Testis (tissue), 2 donors: ENCODE measurements at regions not wholly inside any gene's neighbourhood (a gene's known extent, or its start where the extent isn't known, plus 50 kb on each side); places are given as distances from the start of the nearest gene placed in this dataset.

Experiments
- DNase-seq: peaks from one replicate; pipeline ENCODE4 v3.0.0-alpha.2; 2019
- H3K27ac ChIP-seq, 2 donors: fragments of 200-600 bp; sonication (generic); one replicate each; pipeline ENCODE4 v1.5.1; 2019
- H3K27me3 ChIP-seq: fragments of 200-600 bp; sonication (generic); one replicate; pipeline ENCODE4 v1.5.1; 2019
- H3K36me3 ChIP-seq: fragments of 200-600 bp; sonication (generic); one replicate; pipeline ENCODE4 v1.5.1; 2017; ENCODE audit warnings: low read depth; ENCODE audit errors: missing control alignments
- H3K4me1 ChIP-seq: fragments of 200-600 bp; sonication (generic); one replicate; pipeline ENCODE4 v1.5.1; 2019
- H3K4me3 ChIP-seq, 2 donors: fragments of 200-600 bp; sonication (generic); one replicate each; pipeline ENCODE4 v1.5.1; 2017 to 2019
- H3K9me3 ChIP-seq: fragments of 200-600 bp; sonication (generic); one replicate; pipeline ENCODE4 v1.5.1; 2017
- POLR2A ChIP-seq: fragments of 450-650 bp; IDR thresholded peaks from one replicate; pipeline ENCODE4 v1.6.1; 2017; ENCODE audit warnings: antibody characterized with exemption, mild to moderate bottlenecking, moderate library complexity
- WGBS, 2 donors: methylation state at CpG; one replicate each; pipeline ENCODE4 v1.1.5; 2018; 5-methylcytosine and 5-hydroxymethylcytosine counted together
- intact Hi-C: fragments of 100-400 bp; cut with DNase I; formaldehyde crosslinking; loops from one replicate; pipeline ENCODE4 v1.15.1; 2023; ENCODE audit warnings: low total_unique reads
- TF ChIP-seq, protein P1 (sequence below), 3 experiments: fragments of 450-650 bp in 2 of 3; fragments of 200-600 bp in 1 of 3; sonication (generic) in 1 of 3; IDR thresholded peaks; one replicate each; pipeline ENCODE4 v1.5.1; 2016 to 2019; ENCODE audit warnings: antibody characterized with exemption in 3 of 3, mild to moderate bottlenecking in 2 of 3, moderate library complexity in 1 of 3

DNA sequence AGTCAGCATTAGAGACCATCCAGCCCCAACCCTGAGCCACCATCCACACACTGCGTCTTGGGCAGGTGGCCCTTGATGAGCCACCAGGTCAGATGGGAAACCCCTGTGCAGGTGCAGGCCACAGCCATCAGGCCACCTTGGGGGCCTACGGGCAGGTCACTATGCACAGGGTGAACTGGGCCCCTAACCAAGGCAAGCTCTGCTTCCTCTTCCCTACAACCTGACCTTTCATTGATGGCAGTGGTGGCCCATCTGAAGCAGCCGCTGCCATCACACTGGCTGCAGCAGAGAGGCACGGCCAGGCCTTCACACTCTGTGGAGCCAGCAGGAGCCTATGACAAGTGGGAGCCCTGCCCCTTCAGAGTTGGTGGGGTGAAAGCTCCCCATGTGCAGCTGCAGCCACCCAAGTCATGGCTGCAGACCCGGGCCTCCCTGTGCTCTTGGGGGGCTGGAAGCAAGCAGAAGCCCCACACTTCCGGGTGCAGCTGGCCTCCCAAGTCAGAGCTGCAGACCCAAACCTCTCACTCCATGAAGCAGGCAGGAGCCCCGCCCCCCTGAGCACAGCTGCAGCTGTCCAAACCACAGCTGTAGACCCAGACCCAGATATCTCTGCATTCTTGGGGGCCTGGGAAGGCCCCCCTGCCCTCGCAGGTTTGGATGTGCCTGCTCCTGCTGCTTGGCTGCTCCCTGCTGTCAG lies 681.5 kb downstream of the MATN1 start:
- Histone ChIP-seq H3K36me3 (no peaks in the 10 kb centered on the region), H3K27ac (no peak overlapping the region), H3K4me3 (no peak overlapping the region), H3K9me3 (no peaks in the 10 kb centered on the region), H3K4me1 (no peaks in the 10 kb centered on the region), H3K27me3 (no peaks in the 10 kb centered on the region)
- intact Hi-C loops, result no loop called here
- 95 to 100% methylated on average over 3 to 8 of the region's 8 CpGs for WGBS, 2 donors
- no peak for DNase-seq
- TF ChIP-seq POLR2A, result no peak
- TF ChIP-seq, protein P1, sequence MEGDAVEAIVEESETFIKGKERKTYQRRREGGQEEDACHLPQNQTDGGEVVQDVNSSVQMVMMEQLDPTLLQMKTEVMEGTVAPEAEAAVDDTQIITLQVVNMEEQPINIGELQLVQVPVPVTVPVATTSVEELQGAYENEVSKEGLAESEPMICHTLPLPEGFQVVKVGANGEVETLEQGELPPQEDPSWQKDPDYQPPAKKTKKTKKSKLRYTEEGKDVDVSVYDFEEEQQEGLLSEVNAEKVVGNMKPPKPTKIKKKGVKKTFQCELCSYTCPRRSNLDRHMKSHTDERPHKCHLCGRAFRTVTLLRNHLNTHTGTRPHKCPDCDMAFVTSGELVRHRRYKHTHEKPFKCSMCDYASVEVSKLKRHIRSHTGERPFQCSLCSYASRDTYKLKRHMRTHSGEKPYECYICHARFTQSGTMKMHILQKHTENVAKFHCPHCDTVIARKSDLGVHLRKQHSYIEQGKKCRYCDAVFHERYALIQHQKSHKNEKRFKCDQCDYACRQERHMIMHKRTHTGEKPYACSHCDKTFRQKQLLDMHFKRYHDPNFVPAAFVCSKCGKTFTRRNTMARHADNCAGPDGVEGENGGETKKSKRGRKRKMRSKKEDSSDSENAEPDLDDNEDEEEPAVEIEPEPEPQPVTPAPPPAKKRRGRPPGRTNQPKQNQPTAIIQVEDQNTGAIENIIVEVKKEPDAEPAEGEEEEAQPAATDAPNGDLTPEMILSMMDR (IDR thresholded peaks at IDR 0.05), result no peak

DNA sequence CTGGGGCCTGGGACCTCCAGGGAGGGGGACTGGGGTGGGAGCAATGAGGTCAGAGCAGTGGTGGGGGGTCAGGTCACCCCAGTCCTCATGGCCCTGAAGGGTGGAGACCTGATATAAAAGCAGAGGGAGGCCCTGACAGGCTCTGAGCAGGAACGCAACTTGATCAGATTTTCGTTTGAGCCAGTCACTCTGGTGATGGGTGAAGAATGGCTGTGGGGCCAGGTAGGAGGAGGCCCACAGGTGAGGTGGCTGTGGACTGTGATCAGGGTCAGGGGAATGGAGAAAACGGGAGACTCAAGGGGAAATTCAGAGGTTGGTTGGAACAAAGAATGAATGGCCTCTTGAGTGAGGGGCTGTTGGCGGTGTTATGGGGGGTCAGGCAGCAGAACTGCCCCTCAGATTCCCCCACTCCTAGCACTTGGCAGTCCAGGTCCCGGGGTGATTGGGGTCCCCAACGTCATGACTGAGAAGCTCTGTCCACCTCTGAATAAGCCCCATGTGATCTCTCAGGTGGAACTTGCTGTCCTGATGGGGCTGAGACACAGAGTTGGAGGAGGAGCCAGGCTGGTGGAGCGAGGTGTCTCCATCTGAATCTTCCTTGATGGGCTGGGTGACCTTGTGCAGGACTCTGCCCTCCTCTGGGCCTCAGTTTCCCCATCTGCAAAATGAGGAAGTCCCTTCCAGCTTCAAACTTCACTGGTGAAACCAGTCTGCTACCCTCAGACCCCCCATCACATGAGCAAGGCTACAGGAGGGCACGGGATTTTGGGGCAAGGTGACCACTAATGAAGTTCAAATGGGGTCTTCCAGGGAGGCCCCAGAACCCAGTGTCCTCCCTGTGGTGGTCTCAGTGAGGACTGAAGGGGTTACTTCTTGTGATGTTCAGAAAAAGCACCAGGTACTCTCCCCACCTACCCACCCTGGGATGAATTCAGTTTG lies 683.0 kb downstream of the MATN1 start:
- no peak for TF ChIP-seq POLR2A
- TF ChIP-seq, protein P1 (IDR thresholded peaks at IDR 0.05), result no peak
- H3K36me3 ChIP-seq, result no peaks in the 10 kb centered on the region
- no peak for DNase-seq
- H3K27me3 ChIP-seq, result no peaks in the 10 kb centered on the region
- 83 to 89% methylated on average over 7 to 8 of the region's 8 CpGs for WGBS, 2 donors
- no peak overlapping the region for H3K27ac ChIP-seq
- H3K9me3 ChIP-seq, result no peaks in the 10 kb centered on the region
- no peak overlapping the region for H3K4me3 ChIP-seq
- intact Hi-C loops, result no loop called here
- no peaks in the 10 kb centered on the region for H3K4me1 ChIP-seq

DNA sequence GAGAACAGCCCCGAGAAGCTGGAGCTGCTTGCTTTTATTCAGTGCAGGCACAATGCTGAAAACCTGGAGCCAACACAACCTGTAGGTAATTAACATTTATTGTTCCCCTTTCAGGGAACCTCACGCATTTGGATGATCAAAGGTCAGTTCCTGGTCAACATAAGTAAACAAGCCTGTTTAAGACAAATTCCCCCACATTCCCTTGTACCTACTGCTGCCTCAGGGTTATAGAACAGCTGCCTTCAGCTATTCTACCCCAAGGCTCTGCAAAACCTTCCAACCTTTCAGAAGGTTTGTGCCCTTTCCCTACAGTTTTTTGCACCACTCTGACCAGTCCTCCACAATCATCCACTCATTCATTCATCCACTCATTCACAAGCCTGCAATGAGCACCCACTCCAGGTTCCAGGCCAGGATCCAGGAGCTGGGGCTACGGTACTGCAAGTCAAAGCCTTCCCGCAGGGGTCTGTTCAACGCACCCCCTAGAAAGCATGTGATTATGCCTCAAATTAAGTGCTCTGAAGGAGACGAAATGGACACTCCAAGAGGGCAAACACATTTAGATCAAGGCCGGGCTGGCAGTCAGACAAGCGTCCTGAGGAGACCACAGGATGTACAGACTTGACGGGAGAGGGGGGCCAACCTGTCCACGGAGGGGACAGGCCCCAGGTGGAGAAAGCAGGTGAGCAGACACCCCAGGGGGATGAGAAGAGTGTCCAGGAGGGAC lies 683.9 kb downstream of the MATN1 start:
- Histone ChIP-seq H3K4me1 (no peaks in the 10 kb centered on the region), H3K36me3 (no peaks in the 10 kb centered on the region), H3K9me3 (no peaks in the 10 kb centered on the region), H3K27ac (no peak overlapping the region), H3K4me3 (no peak overlapping the region), H3K27me3 (no peaks in the 10 kb centered on the region)
- intact Hi-C loops, result no loop called here
- DNase-seq, result no peak
- TF ChIP-seq, protein P1 (IDR thresholded peaks at IDR 0.05), result no peak
- TF ChIP-seq POLR2A, result no peak
- 84 to 90% methylated on average over 10 of the region's 10 CpGs for WGBS, 2 donors

DNA sequence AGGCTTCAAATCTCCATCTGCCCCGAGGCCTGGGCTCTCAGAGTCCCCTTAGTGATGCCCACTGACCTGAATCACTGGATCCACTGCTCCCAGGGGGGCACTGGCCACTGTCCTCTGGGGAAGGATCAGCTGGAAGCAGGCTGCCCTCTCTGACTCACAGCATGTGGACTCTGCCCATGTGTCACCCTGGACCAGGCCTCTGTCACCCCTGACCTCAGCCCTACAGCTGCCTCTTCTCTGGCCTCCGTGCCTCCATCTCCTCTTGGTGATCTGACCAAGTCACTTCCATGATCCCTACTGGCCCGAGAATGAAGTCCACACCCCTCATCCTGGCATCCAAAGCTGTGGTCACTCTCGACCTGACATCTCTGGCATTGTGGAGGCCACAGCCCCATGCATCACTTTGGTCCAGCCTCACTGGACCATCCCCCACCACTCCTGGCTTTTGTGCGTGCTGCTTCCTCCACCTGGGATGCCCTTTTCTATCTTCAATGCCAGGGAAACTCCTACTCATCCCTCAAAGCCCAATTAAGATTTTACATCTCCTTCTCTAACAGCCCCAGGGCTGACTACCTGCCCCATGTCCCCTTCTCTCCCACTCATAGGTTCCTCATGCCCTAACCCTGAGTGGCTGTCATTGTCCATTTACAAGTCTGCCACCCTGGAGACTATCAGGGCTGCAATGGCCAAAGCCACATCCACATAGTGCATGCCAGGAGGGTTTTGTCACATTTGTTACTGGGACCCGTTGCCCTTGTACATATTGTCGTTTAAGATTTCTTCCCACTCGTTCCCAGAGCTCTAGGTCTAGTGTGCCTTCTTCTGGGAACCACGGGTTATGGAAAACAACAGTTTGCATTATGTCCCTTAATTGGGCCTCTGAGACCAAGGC lies 685.0 kb downstream of the MATN1 start:
- DNase-seq, result no peak
- 78 to 91% methylated on average over 8 of the region's 9 CpGs for WGBS, 2 donors
- Histone ChIP-seq H3K27ac (no peak overlapping the region), H3K9me3 (no peaks in the 10 kb centered on the region), H3K36me3 (no peaks in the 10 kb centered on the region), H3K4me1 (no peaks in the 10 kb centered on the region), H3K4me3 (no peak overlapping the region), H3K27me3 (no peaks in the 10 kb centered on the region)
- intact Hi-C loops, result no loop called here
- no peak for TF ChIP-seq POLR2A
- TF ChIP-seq, protein P1 (IDR thresholded peaks at IDR 0.05), result no peak
